ENCODE measurements at regions not wholly inside any gene's neighbourhood (a gene's known extent, or its start where the extent isn't known, plus 50 kb on each side); places are given as distances from the start of the nearest gene placed in this dataset.

DNA sequence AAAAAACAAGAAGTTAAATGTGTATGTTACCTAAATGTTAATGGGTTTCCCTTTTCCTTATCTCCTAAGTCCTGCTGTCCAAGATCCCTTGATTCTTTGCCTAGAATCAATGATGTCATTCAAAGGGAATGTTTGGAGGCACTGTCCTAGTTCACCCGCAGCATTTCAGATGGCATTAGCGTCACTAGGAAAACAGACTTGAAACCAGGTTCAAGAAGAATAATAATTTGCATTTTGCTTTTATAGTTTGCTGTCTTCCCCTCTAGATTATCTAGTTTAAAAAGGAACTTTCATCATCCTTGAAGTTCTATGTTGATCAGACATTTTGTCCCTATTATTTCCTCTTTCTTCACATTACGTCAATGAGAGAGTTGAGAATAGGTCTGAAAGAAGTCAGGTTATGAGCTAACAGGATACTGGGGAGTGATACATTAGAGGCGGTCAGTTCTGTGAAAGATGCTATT lies 234.1 kb upstream of the PGRMC2 start (continued):
- TF ChIP-seq, protein P1, sequence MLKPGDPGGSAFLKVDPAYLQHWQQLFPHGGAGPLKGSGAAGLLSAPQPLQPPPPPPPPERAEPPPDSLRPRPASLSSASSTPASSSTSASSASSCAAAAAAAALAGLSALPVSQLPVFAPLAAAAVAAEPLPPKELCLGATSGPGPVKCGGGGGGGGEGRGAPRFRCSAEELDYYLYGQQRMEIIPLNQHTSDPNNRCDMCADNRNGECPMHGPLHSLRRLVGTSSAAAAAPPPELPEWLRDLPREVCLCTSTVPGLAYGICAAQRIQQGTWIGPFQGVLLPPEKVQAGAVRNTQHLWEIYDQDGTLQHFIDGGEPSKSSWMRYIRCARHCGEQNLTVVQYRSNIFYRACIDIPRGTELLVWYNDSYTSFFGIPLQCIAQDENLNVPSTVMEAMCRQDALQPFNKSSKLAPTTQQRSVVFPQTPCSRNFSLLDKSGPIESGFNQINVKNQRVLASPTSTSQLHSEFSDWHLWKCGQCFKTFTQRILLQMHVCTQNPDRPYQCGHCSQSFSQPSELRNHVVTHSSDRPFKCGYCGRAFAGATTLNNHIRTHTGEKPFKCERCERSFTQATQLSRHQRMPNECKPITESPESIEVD (tag by site-specific recombination; IDR thresholded peaks at IDR 0.05), result no peak

DNA sequence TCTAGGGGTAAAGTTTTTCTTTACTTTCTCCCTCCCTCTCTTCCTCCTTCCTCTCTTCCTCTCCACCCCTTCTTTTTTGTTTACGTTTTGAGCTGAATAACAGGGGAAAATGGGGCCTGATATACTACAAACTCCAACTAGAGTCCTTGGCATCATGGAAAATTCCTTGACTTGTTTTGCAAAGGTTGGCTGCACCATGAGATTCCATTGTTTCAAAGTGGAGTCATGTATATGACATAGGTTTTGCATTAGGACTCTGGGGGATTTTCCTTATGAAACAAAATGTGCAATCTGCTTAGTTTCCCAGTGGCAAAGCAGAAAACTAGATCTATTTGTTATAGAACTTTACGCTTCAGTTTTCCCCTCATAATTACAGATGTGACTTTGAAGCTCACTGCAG lies 233.5 kb upstream of the PGRMC2 start:
- Histone ChIP-seq H3K36me3 (ENCODE audit: control insufficient read depth in 2 of 2, insufficient read depth in 1 of 2, low read length in 2 of 2) (no peaks in the 10 kb centered on the region), H3K27ac (ENCODE audit: extremely low read depth, low read depth, low read length) (no peak overlapping the region), H3K4me1 (ENCODE audit: control insufficient read depth, insufficient read depth, low read length) (no peaks in the 10 kb centered on the region), H3K4me3 (ENCODE audit: low read depth, low read length) (no peak overlapping the region), H3K9me3 (ENCODE audit: control insufficient read depth, insufficient read depth, low read depth, low read length) (no peaks in the 10 kb centered on the region)
- CTCF ChIA-PET, result no interaction called here
- POLR2A ChIA-PET, result no interaction called here
- TF ChIP-seq, protein P2, sequence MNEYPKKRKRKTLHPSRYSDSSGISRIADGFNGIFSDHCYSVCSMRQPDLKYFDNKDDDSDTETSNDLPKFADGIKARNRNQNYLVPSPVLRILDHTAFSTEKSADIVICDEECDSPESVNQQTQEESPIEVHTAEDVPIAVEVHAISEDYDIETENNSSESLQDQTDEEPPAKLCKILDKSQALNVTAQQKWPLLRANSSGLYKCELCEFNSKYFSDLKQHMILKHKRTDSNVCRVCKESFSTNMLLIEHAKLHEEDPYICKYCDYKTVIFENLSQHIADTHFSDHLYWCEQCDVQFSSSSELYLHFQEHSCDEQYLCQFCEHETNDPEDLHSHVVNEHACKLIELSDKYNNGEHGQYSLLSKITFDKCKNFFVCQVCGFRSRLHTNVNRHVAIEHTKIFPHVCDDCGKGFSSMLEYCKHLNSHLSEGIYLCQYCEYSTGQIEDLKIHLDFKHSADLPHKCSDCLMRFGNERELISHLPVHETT (tag by site-specific recombination; IDR thresholded peaks at IDR 0.05), result no peak
- TF ChIP-seq ZNF362 (tag by site-specific recombination; IDR thresholded peaks at IDR 0.05), result no peak
- TF ChIP-seq, protein P3, sequence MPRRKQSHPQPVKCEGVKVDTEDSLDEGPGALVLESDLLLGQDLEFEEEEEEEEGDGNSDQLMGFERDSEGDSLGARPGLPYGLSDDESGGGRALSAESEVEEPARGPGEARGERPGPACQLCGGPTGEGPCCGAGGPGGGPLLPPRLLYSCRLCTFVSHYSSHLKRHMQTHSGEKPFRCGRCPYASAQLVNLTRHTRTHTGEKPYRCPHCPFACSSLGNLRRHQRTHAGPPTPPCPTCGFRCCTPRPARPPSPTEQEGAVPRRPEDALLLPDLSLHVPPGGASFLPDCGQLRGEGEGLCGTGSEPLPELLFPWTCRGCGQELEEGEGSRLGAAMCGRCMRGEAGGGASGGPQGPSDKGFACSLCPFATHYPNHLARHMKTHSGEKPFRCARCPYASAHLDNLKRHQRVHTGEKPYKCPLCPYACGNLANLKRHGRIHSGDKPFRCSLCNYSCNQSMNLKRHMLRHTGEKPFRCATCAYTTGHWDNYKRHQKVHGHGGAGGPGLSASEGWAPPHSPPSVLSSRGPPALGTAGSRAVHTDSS (tag by site-specific recombination; IDR thresholded peaks at IDR 0.05), result no peak
- TF ChIP-seq ZNF521 (tag by site-specific recombination; IDR thresholded peaks at IDR 0.05), result no peak
- TF ChIP-seq ZNF248 (tag by site-specific recombination; IDR thresholded peaks at IDR 0.05), result no peak
- no peak for TF ChIP-seq ZNF341 (tag by site-specific recombination; IDR thresholded peaks at IDR 0.05; ENCODE audit: low read depth)
- no peak for TF ChIP-seq ZNF274 (IDR thresholded peaks at IDR 0.05; ENCODE audit: low read length)
- TF ChIP-seq ZNF274 (tag by site-specific recombination; IDR thresholded peaks at IDR 0.05; ENCODE audit: borderline replicate concordance), result no peak
- TF ChIP-seq ZBTB26 (tag by site-specific recombination; optimal IDR thresholded peaks at IDR 0.05), result no peak
- TF ChIP-seq ZNF449 (tag by site-specific recombination; IDR thresholded peaks at IDR 0.05), result no peak
- TF ChIP-seq ZEB2 (tag by site-specific recombination; IDR thresholded peaks at IDR 0.05), result no peak
- no peak for TF ChIP-seq ZNF354C (tag by site-specific recombination; IDR thresholded peaks at IDR 0.05; ENCODE audit: borderline replicate concordance, low read depth)
- no peak for TF ChIP-seq SETDB1 (IDR thresholded peaks at IDR 0.05; ENCODE audit: insufficient read length, low read length)
- TF ChIP-seq ZFP69B (tag by site-specific recombination; IDR thresholded peaks at IDR 0.05), result no peak
- TF ChIP-seq ZNF114 (tag by site-specific recombination; IDR thresholded peaks at IDR 0.05), result no peak
- TF ChIP-seq, protein P4, sequence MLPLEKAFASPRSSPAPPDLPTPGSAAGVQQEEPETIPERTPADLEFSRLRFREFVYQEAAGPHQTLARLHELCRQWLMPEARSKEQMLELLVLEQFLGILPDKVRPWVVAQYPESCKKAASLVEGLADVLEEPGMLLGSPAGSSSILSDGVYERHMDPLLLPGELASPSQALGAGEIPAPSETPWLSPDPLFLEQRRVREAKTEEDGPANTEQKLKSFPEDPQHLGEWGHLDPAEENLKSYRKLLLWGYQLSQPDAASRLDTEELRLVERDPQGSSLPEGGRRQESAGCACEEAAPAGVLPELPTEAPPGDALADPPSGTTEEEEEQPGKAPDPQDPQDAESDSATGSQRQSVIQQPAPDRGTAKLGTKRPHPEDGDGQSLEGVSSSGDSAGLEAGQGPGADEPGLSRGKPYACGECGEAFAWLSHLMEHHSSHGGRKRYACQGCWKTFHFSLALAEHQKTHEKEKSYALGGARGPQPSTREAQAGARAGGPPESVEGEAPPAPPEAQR (tag by site-specific recombination; IDR thresholded peaks at IDR 0.05), result no peak
- TF ChIP-seq TCF7L2 (IDR thresholded peaks at IDR 0.05; ENCODE audit: borderline replicate concordance, low read depth, low read length), result no peak
- no peak for TF ChIP-seq OVOL3 (tag by site-specific recombination; IDR thresholded peaks at IDR 0.05)
- TF ChIP-seq ZNF658 (tag by site-specific recombination; IDR thresholded peaks at IDR 0.05), result no peak

All from HEK293 (cell line).